ENCODE measurements at regions not wholly inside any gene's neighbourhood (a gene's known extent, or its start where the extent isn't known, plus 50 kb on each side); places are given as distances from the start of the nearest gene placed in this dataset.
"Not testable (repeated sequence)": the region's sequence is repeated elsewhere in the genome, so short reads cannot be mapped to it uniquely, and the experiment has no call there.

- DNase-seq (ENCODE audit: extremely low spot score), result no peak
- TF ChIP-seq BHLHE40 (IDR thresholded peaks at IDR 0.05; ENCODE audit: borderline replicate concordance), result no peak
- TF ChIP-seq FOXK2 (IDR thresholded peaks at IDR 0.05), result no peak
- no peak for TF ChIP-seq L3MBTL2 (conservative IDR thresholded peaks at IDR 0.05)
- TF ChIP-seq PKNOX1 (IDR thresholded peaks at IDR 0.05), result no peak
- TF ChIP-seq CTBP1 (IDR thresholded peaks at IDR 0.05; ENCODE audit: borderline replicate concordance), result no peak
- TF ChIP-seq ELF4 (IDR thresholded peaks at IDR 0.05), result no peak
- ChIA-PET POLR2A (no interaction called here), CTCF (no interaction called here)
Measured at GRCh38 chr15:87671289-87671688, 585.2 kb downstream of the NTRK3 start.

- DNase-seq (ENCODE audit: extremely low spot score), result no peak
- ChIA-PET CTCF (no interaction called here), POLR2A (no interaction called here)
- TF ChIP-seq LEF1 (IDR thresholded peaks at IDR 0.05; ENCODE audit: borderline replicate concordance) (no peak), HDGF (IDR thresholded peaks at IDR 0.05; ENCODE audit: borderline replicate concordance) (no peak), CTBP1 (IDR thresholded peaks at IDR 0.05; ENCODE audit: borderline replicate concordance) (no peak), BHLHE40 (IDR thresholded peaks at IDR 0.05; ENCODE audit: borderline replicate concordance) (no peak), PKNOX1 (IDR thresholded peaks at IDR 0.05) (no peak), TARDBP (IDR thresholded peaks at IDR 0.05) (no peak), FOXK2 (IDR thresholded peaks at IDR 0.05) (no peak), SP1 (IDR thresholded peaks at IDR 0.05) (no peak), ELF4 (IDR thresholded peaks at IDR 0.05) (no peak), ARNT (IDR thresholded peaks at IDR 0.05) (no peak), NFRKB (IDR thresholded peaks at IDR 0.05) (no peak), L3MBTL2 (conservative IDR thresholded peaks at IDR 0.05) (no peak), SUZ12 (IDR thresholded peaks at IDR 0.05) (no peak), FOXM1 (IDR thresholded peaks at IDR 0.05; ENCODE audit: borderline replicate concordance) (no peak), FOXA1 (IDR thresholded peaks at IDR 0.05) (no peak), ZNF384 (IDR thresholded peaks at IDR 0.05) (no peak)
Measured at GRCh38 chr15:87669846-87670245, 586.7 kb downstream of the NTRK3 start.

GRCh38 chr15:87668768-87669564, 587.6 kb downstream of the NTRK3 start:
- DNase-seq (ENCODE audit: extremely low spot score); POLR2A ChIA-PET: not testable (repeated sequence)
- CTCF ChIA-PET, result interaction anchor here (0.5 kb wide), 1 partner anchor 262 kb away, joined by 3 read pairs; no protein-coding TSS in a partner anchor

- ChIA-PET CTCF (no interaction called here), POLR2A (no interaction called here)
- TF ChIP-seq TARDBP (IDR thresholded peaks at IDR 0.05) (no peak), HDGF (IDR thresholded peaks at IDR 0.05; ENCODE audit: borderline replicate concordance) (no peak), FOXM1 (IDR thresholded peaks at IDR 0.05; ENCODE audit: borderline replicate concordance) (no peak), SUZ12 (IDR thresholded peaks at IDR 0.05) (no peak), ZNF384 (IDR thresholded peaks at IDR 0.05) (no peak), FOXK2 (IDR thresholded peaks at IDR 0.05) (no peak), SP1 (IDR thresholded peaks at IDR 0.05) (no peak), ARNT (IDR thresholded peaks at IDR 0.05) (no peak), L3MBTL2 (conservative IDR thresholded peaks at IDR 0.05) (no peak), FOXA1 (IDR thresholded peaks at IDR 0.05) (no peak), NFRKB (IDR thresholded peaks at IDR 0.05) (no peak), ELF4 (IDR thresholded peaks at IDR 0.05) (no peak), PKNOX1 (IDR thresholded peaks at IDR 0.05) (no peak), LEF1 (IDR thresholded peaks at IDR 0.05; ENCODE audit: borderline replicate concordance) (no peak), CTBP1 (IDR thresholded peaks at IDR 0.05; ENCODE audit: borderline replicate concordance) (no peak), BHLHE40 (IDR thresholded peaks at IDR 0.05; ENCODE audit: borderline replicate concordance) (no peak)
- DNase-seq (ENCODE audit: extremely low spot score), result no peak
Measured at GRCh38 chr15:87667643-87668042, 588.9 kb downstream of the NTRK3 start.

GRCh38 chr15:87662575-87662974, 594.0 kb downstream of the NTRK3 start:
- TF ChIP-seq HDGF (IDR thresholded peaks at IDR 0.05; ENCODE audit: borderline replicate concordance), result no peak
- CTCF ChIA-PET, result no interaction called here
- no peak for DNase-seq (ENCODE audit: extremely low spot score)
- POLR2A ChIA-PET, result no interaction called here

GRCh38 chr15:87661454-87662355, 594.8 kb downstream of the NTRK3 start:
- ChIA-PET POLR2A (no interaction called here), CTCF (no interaction called here)

More at GRCh38 chr15:87661454-87662355, 594.8 kb downstream of the NTRK3 start:
- no peak for TF ChIP-seq TARDBP (IDR thresholded peaks at IDR 0.05)
- no peak for TF ChIP-seq SP1 (IDR thresholded peaks at IDR 0.05)
- no peak for DNase-seq (ENCODE audit: extremely low spot score)
